Neutrophil (primary cell): ENCODE measurements at regions not wholly inside any gene's neighbourhood (a gene's known extent, or its start where the extent isn't known, plus 50 kb on each side); places are given as distances from the start of the nearest gene placed in this dataset.

ENCODE experiments used
- H3K27ac ChIP-seq: fragments of 200-600 bp; sonication (generic); 2 replicates; pipeline ENCODE4 v1.5.1; 2016; ENCODE audit warnings: mild to moderate bottlenecking, moderate library complexity
- H3K27me3 ChIP-seq: fragments of 200-600 bp; sonication (generic); 2 replicates; pipeline ENCODE4 v1.6.0; 2016; ENCODE audit warnings: mild to moderate bottlenecking
- H3K36me3 ChIP-seq: fragments of 200-600 bp; sonication (generic); 2 replicates; pipeline ENCODE4 v1.5.1; 2017
- H3K4me1 ChIP-seq, 2 experiments: fragments of 200-600 bp in 1 of 2; sonication (generic) in 1 of 2; 1 replicate in 1 of 2; 2 replicates in 1 of 2; pipeline versions ENCODE4 v1.5.1 to v1.6.1; 2013 to 2016; ENCODE audit warnings: low read depth in 1 of 2, low read length in 1 of 2, mild to moderate bottlenecking in 1 of 2, moderate library complexity in 1 of 2; ENCODE audit not compliant: control insufficient read depth in 1 of 2, insufficient read depth in 1 of 2
- H3K4me3 ChIP-seq, 2 experiments: fragments of 200-600 bp in 1 of 2; sonication (generic) in 1 of 2; 1 replicate in 1 of 2; 2 replicates in 1 of 2; pipeline ENCODE4 v1.5.1; 2013 to 2016; ENCODE audit warnings: low read depth in 1 of 2, low read length in 1 of 2, mild to moderate bottlenecking in 1 of 2, moderate library complexity in 1 of 2
- H3K9me3 ChIP-seq: fragments of 200-600 bp; sonication (generic); 2 replicates; pipeline ENCODE4 v1.5.1; 2016
- TF ChIP-seq, protein P1 (sequence below): fragments of 200-600 bp; sonication (generic); IDR thresholded peaks from 2 replicates; pipeline ENCODE4 v1.5.1; 2016; ENCODE audit warnings: antibody characterized with exemption

DNA sequence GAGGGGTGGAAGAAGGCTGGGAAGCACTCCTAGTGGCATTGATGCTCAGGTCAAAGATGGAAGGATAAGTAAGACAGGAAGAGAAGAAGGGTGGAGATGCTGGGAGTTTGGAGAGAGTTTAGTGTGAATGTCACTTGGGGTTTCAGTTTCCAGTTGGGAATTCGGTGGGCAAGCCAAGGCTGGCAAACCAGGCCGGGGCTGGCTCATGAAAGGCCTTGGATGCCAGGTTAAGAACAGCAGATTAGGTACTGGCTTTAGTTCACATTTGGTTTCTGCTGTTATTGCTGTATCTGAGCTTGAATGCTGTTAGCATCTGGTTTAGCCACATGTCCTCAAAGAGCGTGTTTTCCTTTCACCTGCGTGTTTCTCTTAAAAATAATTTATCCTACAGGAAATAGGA, 69.6 kb downstream of the BLID start:
- TF ChIP-seq, protein P1, sequence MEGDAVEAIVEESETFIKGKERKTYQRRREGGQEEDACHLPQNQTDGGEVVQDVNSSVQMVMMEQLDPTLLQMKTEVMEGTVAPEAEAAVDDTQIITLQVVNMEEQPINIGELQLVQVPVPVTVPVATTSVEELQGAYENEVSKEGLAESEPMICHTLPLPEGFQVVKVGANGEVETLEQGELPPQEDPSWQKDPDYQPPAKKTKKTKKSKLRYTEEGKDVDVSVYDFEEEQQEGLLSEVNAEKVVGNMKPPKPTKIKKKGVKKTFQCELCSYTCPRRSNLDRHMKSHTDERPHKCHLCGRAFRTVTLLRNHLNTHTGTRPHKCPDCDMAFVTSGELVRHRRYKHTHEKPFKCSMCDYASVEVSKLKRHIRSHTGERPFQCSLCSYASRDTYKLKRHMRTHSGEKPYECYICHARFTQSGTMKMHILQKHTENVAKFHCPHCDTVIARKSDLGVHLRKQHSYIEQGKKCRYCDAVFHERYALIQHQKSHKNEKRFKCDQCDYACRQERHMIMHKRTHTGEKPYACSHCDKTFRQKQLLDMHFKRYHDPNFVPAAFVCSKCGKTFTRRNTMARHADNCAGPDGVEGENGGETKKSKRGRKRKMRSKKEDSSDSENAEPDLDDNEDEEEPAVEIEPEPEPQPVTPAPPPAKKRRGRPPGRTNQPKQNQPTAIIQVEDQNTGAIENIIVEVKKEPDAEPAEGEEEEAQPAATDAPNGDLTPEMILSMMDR, result no peak
- Histone ChIP-seq H3K4me1 (no peaks in the 10 kb centered on the region), H3K27ac (no peak overlapping the region)

DNA sequence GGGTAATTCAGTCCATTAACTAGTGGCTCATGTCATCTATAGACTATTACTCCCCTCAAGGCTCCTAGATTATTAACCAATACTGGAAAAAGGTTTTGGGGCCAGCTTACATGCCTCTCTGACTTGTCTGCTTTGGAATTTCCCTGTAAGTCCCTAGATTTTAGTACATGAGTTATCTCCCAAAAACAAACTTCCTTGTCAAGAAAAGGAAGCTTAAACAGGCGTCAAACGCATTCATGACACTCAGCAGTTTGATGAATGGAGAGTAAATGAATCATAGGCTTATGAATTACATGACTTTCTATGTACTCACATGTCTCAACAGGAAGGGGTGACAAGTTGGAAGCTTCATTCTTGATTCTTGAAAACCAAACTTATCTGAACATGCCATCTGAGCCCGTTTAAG, 70.8 kb downstream of the BLID start:
- Histone ChIP-seq H3K27me3 (peaks cover 9% of the 10 kb centered on the region), H3K9me3 (no peaks in the 10 kb centered on the region), H3K36me3 (no peaks in the 10 kb centered on the region), H3K4me1 (no peaks in the 10 kb centered on the region), H3K27ac (no peak overlapping the region), H3K4me3 (no peak overlapping the region)
- TF ChIP-seq, protein P1, result no peak

More for the DNA sequence above, 69.6 kb downstream of the BLID start:
- Histone ChIP-seq H3K4me3 (no peak overlapping the region), H3K27me3 (peaks cover 4% of the 10 kb centered on the region), H3K36me3 (no peaks in the 10 kb centered on the region), H3K9me3 (no peaks in the 10 kb centered on the region)

DNA sequence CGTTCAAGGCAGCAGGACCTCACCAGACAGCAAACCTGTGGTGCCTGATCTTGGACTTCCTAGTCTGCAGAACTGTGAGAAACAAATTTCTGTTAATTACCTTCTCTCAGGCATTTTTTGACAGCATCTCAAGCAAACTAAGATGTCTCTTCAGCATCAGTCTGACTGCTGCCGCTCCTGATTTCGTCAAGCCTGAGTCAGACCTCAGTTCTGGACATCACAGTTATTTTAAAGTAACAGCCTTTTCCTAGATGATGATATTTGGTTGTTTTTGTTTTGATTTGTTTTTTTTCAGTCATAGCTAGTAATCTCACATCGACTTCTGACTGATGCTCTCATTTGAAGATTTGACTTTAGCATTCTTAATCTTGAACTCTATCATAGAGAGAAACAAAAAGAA, 71.9 kb downstream of the BLID start:
- peaks cover 9% of the 10 kb centered on the region for H3K27me3 ChIP-seq
- no peaks in the 10 kb centered on the region for H3K9me3 ChIP-seq
- H3K4me3 ChIP-seq, result no peak overlapping the region
- no peaks in the 10 kb centered on the region for H3K36me3 ChIP-seq
- H3K27ac ChIP-seq, result no peak overlapping the region
- TF ChIP-seq, protein P1, result no peak
- H3K4me1 ChIP-seq, result no peaks in the 10 kb centered on the region

DNA sequence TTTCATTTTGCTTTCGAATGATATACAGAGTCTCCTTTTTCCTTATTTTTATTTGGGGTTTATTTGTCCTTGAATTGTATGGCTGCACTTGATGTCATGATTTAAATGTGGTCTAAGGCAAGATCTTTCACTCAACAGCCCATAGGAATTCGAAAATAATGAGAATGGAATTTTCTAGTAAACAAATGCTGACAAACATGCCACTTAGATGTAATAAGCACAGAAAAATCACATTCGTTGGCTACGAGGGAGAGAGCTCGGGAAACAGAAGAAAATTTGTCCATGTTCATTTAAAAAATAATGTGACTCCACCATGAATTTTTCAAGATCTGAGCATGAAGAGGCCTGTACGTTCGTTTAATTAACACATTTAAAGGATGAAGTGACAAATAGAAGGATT, 73.0 kb downstream of the BLID start:
- Histone ChIP-seq H3K4me3 (no peak overlapping the region), H3K27ac (no peak overlapping the region), H3K27me3 (peaks cover 9% of the 10 kb centered on the region), H3K36me3 (no peaks in the 10 kb centered on the region), H3K4me1 (no peaks in the 10 kb centered on the region), H3K9me3 (no peaks in the 10 kb centered on the region)
- TF ChIP-seq, protein P1, result no peak

DNA sequence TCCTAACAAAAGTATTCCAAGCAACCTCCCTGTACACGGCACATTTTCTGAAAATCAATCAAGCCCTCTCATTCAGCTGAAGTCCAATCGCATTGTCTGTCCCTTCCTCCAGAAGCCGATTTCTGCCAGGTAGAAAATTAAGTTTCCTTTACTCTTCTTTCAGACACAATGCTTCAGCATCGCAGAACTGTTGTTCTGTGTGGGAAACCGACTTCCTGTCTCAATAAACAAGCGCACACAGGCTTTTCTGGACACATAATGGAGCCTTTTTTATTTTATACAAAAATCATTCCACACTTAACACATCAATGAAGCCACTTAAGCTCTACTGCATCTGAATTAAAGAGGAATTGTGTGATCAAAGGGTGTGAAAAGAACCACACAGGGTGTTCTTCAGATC, 75.6 kb downstream of the BLID start:
- Histone ChIP-seq H3K4me3 (no peak overlapping the region), H3K4me1 (no peaks in the 10 kb centered on the region), H3K36me3 (no peaks in the 10 kb centered on the region), H3K27me3 (peaks cover 9% of the 10 kb centered on the region), H3K9me3 (no peaks in the 10 kb centered on the region), H3K27ac (no peak overlapping the region)
- TF ChIP-seq, protein P1, result no peak

DNA sequence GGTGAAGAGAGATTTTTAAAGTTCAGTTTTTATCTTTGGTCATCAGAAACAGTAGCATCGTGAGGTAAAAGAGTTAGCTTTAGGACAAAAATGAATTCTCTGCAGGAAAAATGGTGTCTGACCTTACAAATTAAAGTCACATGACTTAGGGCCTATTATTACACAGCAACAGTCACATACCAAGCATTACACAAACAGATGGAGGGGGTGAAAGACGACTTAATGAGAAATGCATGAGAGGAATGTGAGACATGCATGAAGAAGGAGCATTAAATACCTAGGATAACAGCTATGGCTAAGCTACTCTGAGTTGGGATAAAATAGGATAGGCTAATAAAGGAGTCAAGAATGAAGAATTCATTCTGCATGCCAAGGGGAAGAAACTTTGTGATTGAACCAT, 77.5 kb downstream of the BLID start:
- no peak overlapping the region for H3K27ac ChIP-seq
- no peaks in the 10 kb centered on the region for H3K4me1 ChIP-seq
- no peak overlapping the region for H3K4me3 ChIP-seq
- no peaks in the 10 kb centered on the region for H3K36me3 ChIP-seq
- H3K27me3 ChIP-seq, result peaks cover 5% of the 10 kb centered on the region
- no peaks in the 10 kb centered on the region for H3K9me3 ChIP-seq
- TF ChIP-seq, protein P1, result no peak
